T-cell (primary cell): ENCODE measurements at regions not wholly inside any gene's neighbourhood (a gene's known extent, or its start where the extent isn't known, plus 50 kb on each side); places are given as distances from the start of the nearest gene placed in this dataset.

Experiments
- ATAC-seq, 4 experiments: fragments of 200-7000 bp in 3 of 4; fragments of 150-1000 bp in 1 of 4; cut with Tn5 transposase; replicated peaks in 1 of 4; 1 replicate in 3 of 4; 2 replicates in 1 of 4; pipeline ENCODE4 v1.10.0; 2021; ENCODE audit warnings: moderate library complexity in 3 of 4, mild to moderate bottlenecking in 2 of 4, moderate number of reproducible peaks in 1 of 4
- CTCF ChIA-PET, 2 donors: fragments of 300-600 bp; sonication (Branson Sonifier 250); formaldehyde crosslinking; loops; one replicate each; lab custom pipeline; 2022; ENCODE audit warnings: antibody characterized with exemption in 2 of 2; lab: Charles Lee
- POLR2A ChIA-PET, 2 donors: fragments of 300-600 bp; sonication (Branson Sonifier 250); formaldehyde crosslinking; loops; one replicate each; lab custom pipeline; 2022; ENCODE audit warnings: antibody characterized with exemption in 2 of 2; lab: Charles Lee
- DNase-seq, 35 experiments: peaks; one replicate each; pipeline versions ENCODE4 v3.0.0 to v3.0.0-alpha.2; 2013 to 2023
- H3K27ac ChIP-seq: one replicate; pipeline ENCODE4 v1.5.1; 2013; ENCODE audit warnings: low read length
- H3K27me3 ChIP-seq, 2 experiments: replicated peaks in 1 of 2; 1 replicate in 1 of 2; 2 replicates in 1 of 2; pipeline versions ENCODE4 v1.6.1 to v1.7.0; 2013; ENCODE audit warnings: low read length in 1 of 2, mixed read lengths in 1 of 2; ENCODE audit not compliant: control insufficient read depth in 2 of 2, insufficient read depth in 2 of 2; ENCODE audit errors: extremely low read depth in 1 of 2
- H3K36me3 ChIP-seq, 2 donors: 1 replicate in 1 of 2; 2 replicates in 1 of 2; pipeline versions ENCODE4 v1.6.1 to v1.7.0; 2013; ENCODE audit warnings: low read length in 1 of 2; ENCODE audit not compliant: control insufficient read depth in 2 of 2, insufficient read depth in 1 of 2; ENCODE audit errors: extremely low read depth in 1 of 2
- H3K4me1 ChIP-seq, 2 experiments: 1 replicate in 1 of 2; 2 replicates in 1 of 2; pipeline versions ENCODE4 v1.6.1 to v1.7.0; 2013; ENCODE audit warnings: low read length in 2 of 2, mixed read lengths in 1 of 2; ENCODE audit not compliant: insufficient read depth in 2 of 2, control insufficient read depth in 1 of 2; ENCODE audit errors: extremely low read depth in 1 of 2
- H3K4me3 ChIP-seq, 2 donors: 1 replicate in 1 of 2; 2 replicates in 1 of 2; pipeline versions ENCODE4 v1.5.1 to v1.7.0; 2013; ENCODE audit warnings: mild to moderate bottlenecking in 2 of 2, low read length in 1 of 2, moderate library complexity in 1 of 2; ENCODE audit not compliant: control insufficient read depth in 1 of 2; ENCODE audit errors: extremely low read depth in 1 of 2
- H3K9me3 ChIP-seq: 2 replicates; pipeline ENCODE4 v1.7.0; 2013
- H3K27ac Mint-ChIP-seq, 2 donors: one replicate each; pipeline ENCODE4 v1.8.0; 2020 to 2021; ENCODE audit warnings: mild to moderate bottlenecking in 2 of 2, mixed read lengths in 2 of 2
- H3K27me3 Mint-ChIP-seq, 2 donors: one replicate each; pipeline ENCODE4 v1.8.0; 2021 to 2022; ENCODE audit warnings: mixed read lengths in 2 of 2
- H3K36me3 Mint-ChIP-seq: one replicate; pipeline ENCODE4 v1.8.0; 2021; ENCODE audit warnings: mixed read lengths
- H3K4me1 Mint-ChIP-seq, 3 donors: one replicate each; pipeline ENCODE4 v1.8.0; 2020 to 2022; ENCODE audit warnings: mixed read lengths in 3 of 3, mild to moderate bottlenecking in 1 of 3
- H3K4me3 Mint-ChIP-seq, 3 donors: one replicate each; pipeline ENCODE4 v1.8.0; 2020 to 2022; ENCODE audit warnings: mild to moderate bottlenecking in 3 of 3, mixed read lengths in 3 of 3, moderate library complexity in 3 of 3
- H3K9me3 Mint-ChIP-seq, 3 donors: one replicate each; pipeline ENCODE4 v1.8.0; 2020 to 2022; ENCODE audit warnings: mixed read lengths in 3 of 3
- WGBS: methylation state at CpG from one replicate; pipeline ENCODE4 v1.1.5; 2013; ENCODE audit warnings: missing lambda C conversion rate; ENCODE audit not compliant: insufficient coverage; 5-methylcytosine and 5-hydroxymethylcytosine counted together

- DNase-seq (no peak), ATAC-seq (no peak)
- H3K4me3 Mint-ChIP-seq, result no peak overlapping the region
- no peaks in the 10 kb centered on the region for H3K4me1 Mint-ChIP-seq
- no peaks in the 10 kb centered on the region for H3K36me3 ChIP-seq
- no peak overlapping the region for H3K27ac Mint-ChIP-seq
- H3K9me3 Mint-ChIP-seq, result peaks cover 8 to 13% (median 12%) of the 10 kb centered on the region in 3 donors
- ChIA-PET CTCF (no interaction called here), POLR2A (no interaction called here)
- no peaks in the 10 kb centered on the region for H3K36me3 Mint-ChIP-seq
- no peaks in the 10 kb centered on the region for H3K27me3 Mint-ChIP-seq
- H3K9me3 ChIP-seq, result no peaks in the 10 kb centered on the region
- H3K4me1 ChIP-seq, result no peaks in the 10 kb centered on the region
- H3K27me3 ChIP-seq, result no peaks in the 10 kb centered on the region
- WGBS, result 71% methylated on average over 4 of the region's 9 CpGs
- no peak overlapping the region for H3K4me3 ChIP-seq
- H3K27ac ChIP-seq, result no peak overlapping the region
Measured at GRCh38 chr2:4530231-4530630, 826.9 kb downstream of the DCDC2C start.

GRCh38 chr2:4533806-4534205 is 830.4 kb downstream of the DCDC2C start:
- Mint-ChIP-seq H3K27ac (no peak overlapping the region), H3K4me1 (no peaks in the 10 kb centered on the region), H3K36me3 (no peaks in the 10 kb centered on the region), H3K9me3 (peaks cover 8 to 12% (median 11%) of the 10 kb centered on the region in 3 donors), H3K4me3 (no peak overlapping the region), H3K27me3 (no peaks in the 10 kb centered on the region)
- Histone ChIP-seq H3K36me3 (no peaks in the 10 kb centered on the region), H3K4me1 (no peaks in the 10 kb centered on the region), H3K4me3 (no peak overlapping the region), H3K9me3 (no peaks in the 10 kb centered on the region), H3K27me3 (no peaks in the 10 kb centered on the region), H3K27ac (no peak overlapping the region)
- ChIA-PET POLR2A (no interaction called here), CTCF (no interaction called here)
- DNase-seq (no peak), ATAC-seq (no peak)
- WGBS, result 75% methylated on average over 1 of the region's 2 CpGs

DNA sequence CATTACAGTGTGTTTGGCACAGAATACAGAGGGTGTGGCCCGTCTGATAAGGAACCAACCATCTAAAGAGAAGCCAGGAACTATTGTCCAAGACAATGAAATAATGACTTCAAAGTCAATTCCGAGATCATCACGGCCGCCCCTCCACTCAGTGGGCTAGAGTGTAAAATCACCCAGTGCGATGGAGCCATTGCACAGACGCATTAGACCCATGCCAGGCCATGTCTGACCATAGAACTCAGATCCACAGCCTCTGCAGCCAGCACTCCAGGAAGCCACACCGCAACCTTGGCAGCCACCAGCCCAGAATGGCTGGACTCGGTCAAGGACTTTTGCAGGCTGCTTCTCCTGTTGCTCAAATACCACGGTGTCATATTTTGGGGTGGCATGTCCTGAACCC is 835.7 kb downstream of the DCDC2C start:
- Histone ChIP-seq H3K27me3 (no peaks in the 10 kb centered on the region), H3K27ac (no peak overlapping the region), H3K36me3 (no peaks in the 10 kb centered on the region), H3K4me1 (no peaks in the 10 kb centered on the region), H3K9me3 (no peaks in the 10 kb centered on the region), H3K4me3 (no peak overlapping the region)
- ChIA-PET CTCF (no interaction called here), POLR2A (no interaction called here)
- no peak for ATAC-seq
- Mint-ChIP-seq H3K36me3 (no peaks in the 10 kb centered on the region), H3K4me3 (no peak overlapping the region), H3K27me3 (no peaks in the 10 kb centered on the region), H3K4me1 (no peaks in the 10 kb centered on the region), H3K27ac (no peak overlapping the region), H3K9me3 (peaks cover 4 to 29% (median 6%) of the 10 kb centered on the region in 3 donors)
- DNase-seq, result no peak
- 86% methylated on average over 8 of the region's 9 CpGs for WGBS

DNA sequence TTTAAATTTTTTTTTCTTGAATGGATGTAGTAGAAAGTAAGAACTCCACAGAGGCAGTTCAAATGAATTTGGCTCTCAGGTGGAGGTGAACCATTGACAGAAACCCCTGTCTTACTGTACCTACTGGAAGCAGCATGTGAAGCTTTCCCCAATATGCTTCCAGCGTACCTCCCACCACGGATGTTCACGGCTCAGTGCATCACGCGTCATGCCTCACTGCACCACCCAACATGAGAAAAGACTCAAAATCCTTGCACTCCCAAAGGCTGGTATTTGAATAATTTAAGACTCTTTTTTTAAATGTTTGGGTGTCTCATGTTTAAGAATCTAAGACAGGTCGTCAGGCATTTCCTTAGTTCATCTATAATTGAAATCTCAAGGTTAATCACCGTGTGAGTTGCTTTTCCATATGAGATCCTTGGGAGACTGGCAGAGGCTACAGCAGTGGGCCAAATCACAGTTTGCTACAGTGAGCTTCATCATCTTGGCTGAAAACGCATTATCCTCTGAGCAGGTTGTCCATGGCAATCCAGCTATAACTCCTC is 846.4 kb downstream of the DCDC2C start:
- no peak overlapping the region for H3K27ac ChIP-seq
- H3K4me3 ChIP-seq, result no peak overlapping the region
- Mint-ChIP-seq H3K4me3 (no peak overlapping the region), H3K4me1 (no peaks in the 10 kb centered on the region), H3K27me3 (no peaks in the 10 kb centered on the region), H3K36me3 (no peaks in the 10 kb centered on the region), H3K27ac (no peak overlapping the region), H3K9me3 (peaks cover 3 to 13% (median 8%) of the 10 kb centered on the region in 3 donors)
- no peaks in the 10 kb centered on the region for H3K4me1 ChIP-seq
- CTCF ChIA-PET, result no interaction called here
- 87% methylated on average over 3 of the region's 8 CpGs for WGBS
- DNase-seq (no peak), ATAC-seq (no peak)
- no peaks in the 10 kb centered on the region for H3K9me3 ChIP-seq
- POLR2A ChIA-PET, result no interaction called here
- no peaks in the 10 kb centered on the region for H3K36me3 ChIP-seq
- no peaks in the 10 kb centered on the region for H3K27me3 ChIP-seq

- H3K9me3 Mint-ChIP-seq, result peaks cover 3 to 18% (median 8%) of the 10 kb centered on the region in 3 donors
- no peaks in the 10 kb centered on the region for H3K4me1 Mint-ChIP-seq
- Histone ChIP-seq H3K4me3 (no peak overlapping the region), H3K27ac (no peak overlapping the region), H3K9me3 (no peaks in the 10 kb centered on the region), H3K4me1 (no peaks in the 10 kb centered on the region), H3K27me3 (no peaks in the 10 kb centered on the region), H3K36me3 (no peaks in the 10 kb centered on the region)
- no peak overlapping the region for H3K4me3 Mint-ChIP-seq
- ATAC-seq (no peak), DNase-seq (no peak)
- 60% methylated on average over 1 of the region's 9 CpGs for WGBS
- ChIA-PET CTCF (no interaction called here), POLR2A (no interaction called here)
- H3K27me3 Mint-ChIP-seq, result no peaks in the 10 kb centered on the region
- H3K36me3 Mint-ChIP-seq, result no peaks in the 10 kb centered on the region
- no peak overlapping the region for H3K27ac Mint-ChIP-seq
Measured at GRCh38 chr2:4551691-4552474, 848.5 kb downstream of the DCDC2C start.

DNA sequence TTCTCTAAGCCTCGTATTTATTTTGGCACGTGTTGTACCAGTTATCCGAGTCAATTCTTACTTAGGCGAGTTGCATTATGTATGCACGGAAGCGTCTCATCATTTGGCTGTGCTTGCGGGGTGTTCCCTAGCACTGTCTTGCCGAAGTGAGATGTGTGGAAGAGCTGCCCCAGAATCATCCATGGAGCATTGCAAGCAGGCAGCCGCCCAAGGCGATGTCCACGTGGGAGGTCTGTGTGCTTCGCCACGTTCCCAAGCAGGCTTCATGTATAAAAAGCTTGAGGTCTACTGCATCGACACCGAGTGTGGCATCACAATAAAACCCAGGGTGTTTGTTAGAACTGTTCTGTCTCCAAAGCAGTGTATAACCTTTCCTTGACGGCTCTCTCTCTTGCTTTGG is 849.9 kb downstream of the DCDC2C start:
- ATAC-seq, result no peak
- Histone ChIP-seq H3K4me3 (no peak overlapping the region), H3K27ac (no peak overlapping the region), H3K4me1 (no peaks in the 10 kb centered on the region), H3K36me3 (no peaks in the 10 kb centered on the region), H3K27me3 (no peaks in the 10 kb centered on the region), H3K9me3 (no peaks in the 10 kb centered on the region)
- 86% methylated on average over 14 of the region's 16 CpGs for WGBS
- no peaks in the 10 kb centered on the region for H3K4me1 Mint-ChIP-seq
- H3K9me3 Mint-ChIP-seq, result peaks cover 3 to 18% (median 14%) of the 10 kb centered on the region in 3 donors
- H3K27me3 Mint-ChIP-seq, result no peaks in the 10 kb centered on the region
- H3K36me3 Mint-ChIP-seq, result no peaks in the 10 kb centered on the region
- H3K27ac Mint-ChIP-seq, result no peak overlapping the region
- POLR2A ChIA-PET, result no interaction called here
- H3K4me3 Mint-ChIP-seq, result no peak overlapping the region
- CTCF ChIA-PET, result no interaction called here
- DNase-seq, result no peak
